GM23248 (cell line): ENCODE measurements at regions not wholly inside any gene's neighbourhood (a gene's known extent, or its start where the extent isn't known, plus 50 kb on each side); places are given as distances from the start of the nearest gene placed in this dataset.

Experiments used
- DNase-seq: peaks from one replicate; pipeline ENCODE4 v3.0.0-alpha.2; 2015
- H2AFZ ChIP-seq: fragments of 200-600 bp; sonication (generic); 2 replicates; pipeline ENCODE4 v1.6.1; 2016; ENCODE audit warnings: antibody characterized with exemption
- H3F3A ChIP-seq: fragments of 200-600 bp; sonication (generic); 2 replicates; pipeline ENCODE4 v1.6.1; 2016; ENCODE audit warnings: mild to moderate bottlenecking, antibody characterized with exemption, mixed run types; ENCODE audit not compliant: insufficient read depth
- H3K27ac ChIP-seq: fragments of 200-600 bp; sonication (generic); 2 replicates; pipeline ENCODE4 v1.5.1; 2016; ENCODE audit warnings: mild to moderate bottlenecking
- H3K27me3 ChIP-seq: fragments of 200-600 bp; sonication (generic); replicated peaks from 2 replicates; pipeline ENCODE4 v1.6.1; 2016; ENCODE audit warnings: mild to moderate bottlenecking; ENCODE audit not compliant: insufficient read depth
- H3K36me3 ChIP-seq: fragments of 200-600 bp; sonication (generic); 2 replicates; pipeline ENCODE4 v1.6.1; 2016; ENCODE audit warnings: low read depth, mild to moderate bottlenecking
- H3K4me1 ChIP-seq: fragments of 200-600 bp; sonication (generic); 2 replicates; pipeline ENCODE4 v1.6.1; 2016; ENCODE audit warnings: mild to moderate bottlenecking; ENCODE audit not compliant: insufficient read depth
- H3K4me2 ChIP-seq: fragments of 200-600 bp; sonication (generic); one replicate; pipeline ENCODE4 v1.6.1; 2016; ENCODE audit warnings: mild to moderate bottlenecking; ENCODE audit not compliant: unreplicated experiment
- H3K4me3 ChIP-seq: fragments of 200-600 bp; sonication (generic); 2 replicates; pipeline ENCODE4 v1.5.1; 2016; ENCODE audit warnings: mild to moderate bottlenecking
- H3K79me2 ChIP-seq: fragments of 200-600 bp; sonication (generic); 2 replicates; pipeline ENCODE4 v1.6.1; 2016; ENCODE audit warnings: mild to moderate bottlenecking; ENCODE audit not compliant: insufficient read depth
- H3K9ac ChIP-seq: fragments of 200-600 bp; sonication (generic); 2 replicates; pipeline ENCODE4 v1.6.1; 2016; ENCODE audit warnings: mild to moderate bottlenecking
- H3K9me2 ChIP-seq: fragments of 200-600 bp; sonication (generic); 2 replicates; pipeline ENCODE4 v1.6.1; 2016; ENCODE audit warnings: mixed run types, mild to moderate bottlenecking, moderate library complexity; ENCODE audit not compliant: insufficient read depth
- H3K9me3 ChIP-seq: fragments of 200-600 bp; sonication (generic); one replicate; pipeline ENCODE4 v1.6.1; 2017; ENCODE audit warnings: low read depth
- H4K20me1 ChIP-seq: fragments of 200-600 bp; sonication (generic); 2 replicates; pipeline ENCODE4 v1.6.0; 2016; ENCODE audit not compliant: insufficient read depth
- EZH2 ChIP-seq: fragments of 200-600 bp; sonication (generic); IDR thresholded peaks from 2 replicates; pipeline ENCODE4 v1.6.1; 2018; ENCODE audit warnings: antibody characterized with exemption, mild to moderate bottlenecking; ENCODE audit not compliant: insufficient read depth, poor library complexity, severe bottlenecking
- EZH2phosphoT487 ChIP-seq: fragments of 200-600 bp; sonication (generic); IDR thresholded peaks from 2 replicates; pipeline ENCODE4 v1.6.1; 2018; ENCODE audit warnings: antibody characterized with exemption, moderate library complexity, mild to moderate bottlenecking, low read depth; ENCODE audit not compliant: insufficient read depth
- WGBS, 2 experiments: methylation state at CpG; one replicate each; pipeline ENCODE4 v1.1.6; 2015 to 2017; ENCODE audit warnings: low lambda C conversion rate in 2 of 2, low coverage in 1 of 2; ENCODE audit errors: missing lambda C conversion rate in 2 of 2; 5-methylcytosine and 5-hydroxymethylcytosine counted together
- in situ Hi-C: fragments of 300-500 bp; cut with MboI; formaldehyde crosslinking; loops from 2 replicates; pipeline ENCODE4 v1.15.0; 2020

GRCh38 chr11:112526699-112527416, 266.2 kb upstream of the PLET1 start:
- 0 out of 2 replicates have a peak overlapping the region, but pooled peaks have one; percentile 38 for H3K27ac ChIP-seq
- in situ Hi-C loops = no loop called here

DNA sequence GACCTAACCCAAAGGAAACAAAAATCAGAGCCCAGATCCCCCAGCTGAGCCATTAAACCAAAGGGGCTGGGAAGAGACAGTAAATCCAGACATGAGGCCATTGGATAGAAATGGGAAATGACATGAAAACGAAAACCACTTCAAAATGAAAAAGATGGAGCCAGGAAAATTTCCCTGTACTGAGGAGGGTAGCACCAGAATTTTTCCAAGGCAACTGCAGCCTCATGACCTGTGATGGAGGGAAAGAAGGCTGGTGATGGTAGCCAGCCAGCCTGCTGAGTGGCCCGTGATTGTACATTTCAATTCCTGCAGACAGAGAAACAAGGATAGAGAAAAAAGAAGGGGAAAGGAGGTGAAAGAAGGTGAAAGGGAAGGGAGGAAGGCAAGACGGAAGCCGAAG, 268.4 kb upstream of the PLET1 start:
- H4K20me1 ChIP-seq = no peaks in the 10 kb centered on the region
- H3K9ac ChIP-seq = no peak overlapping the region
- WGBS, 2 experiments = 71 to 72% methylated on average over 4 of the region's 4 CpGs
- peaks cover 15% of the 10 kb centered on the region for H3K27me3 ChIP-seq
- H3K79me2 ChIP-seq = no peaks in the 10 kb centered on the region
- DNase-seq = no peak
- no peak overlapping the region for H2AFZ ChIP-seq
- no peak overlapping the region for H3K4me3 ChIP-seq
- H3K9me2 ChIP-seq = no peaks in the 10 kb centered on the region
- no peaks in the 10 kb centered on the region for H3K36me3 ChIP-seq
- no peak overlapping the region for H3K27ac ChIP-seq
- peaks cover 16% of the 10 kb centered on the region; the same call in 1 of the 2 replicates for H3K4me1 ChIP-seq
- no peak for TF ChIP-seq EZH2phosphoT487
- no peak for TF ChIP-seq EZH2
- H3K9me3 ChIP-seq = no peaks in the 10 kb centered on the region
- no peaks in the 10 kb centered on the region for H3F3A ChIP-seq
- in situ Hi-C loops = no loop called here
- no peak overlapping the region for H3K4me2 ChIP-seq

More at GRCh38 chr11:112526699-112527416, 266.2 kb upstream of the PLET1 start:
- H3K4me2 ChIP-seq = no peak overlapping the region
- no peaks in the 10 kb centered on the region for H3K79me2 ChIP-seq
- peaks cover 26% of the 10 kb centered on the region for H3K4me1 ChIP-seq
- H3K36me3 ChIP-seq = no peaks in the 10 kb centered on the region
- TF ChIP-seq EZH2phosphoT487 = no peak
- TF ChIP-seq EZH2 = no peak
- WGBS, 2 experiments = 0% methylated on average over 2 of the region's 2 CpGs
- no peak overlapping the region for H3K4me3 ChIP-seq
- no peaks in the 10 kb centered on the region for H3F3A ChIP-seq
- no peaks in the 10 kb centered on the region for H3K9me3 ChIP-seq
- no peaks in the 10 kb centered on the region for H3K9me2 ChIP-seq
- H4K20me1 ChIP-seq = no peaks in the 10 kb centered on the region
- no peak overlapping the region for H2AFZ ChIP-seq
- DNase-seq = peak; percentile 68
- H3K27me3 ChIP-seq = peaks cover 15% of the 10 kb centered on the region
- no peak overlapping the region for H3K9ac ChIP-seq

DNA sequence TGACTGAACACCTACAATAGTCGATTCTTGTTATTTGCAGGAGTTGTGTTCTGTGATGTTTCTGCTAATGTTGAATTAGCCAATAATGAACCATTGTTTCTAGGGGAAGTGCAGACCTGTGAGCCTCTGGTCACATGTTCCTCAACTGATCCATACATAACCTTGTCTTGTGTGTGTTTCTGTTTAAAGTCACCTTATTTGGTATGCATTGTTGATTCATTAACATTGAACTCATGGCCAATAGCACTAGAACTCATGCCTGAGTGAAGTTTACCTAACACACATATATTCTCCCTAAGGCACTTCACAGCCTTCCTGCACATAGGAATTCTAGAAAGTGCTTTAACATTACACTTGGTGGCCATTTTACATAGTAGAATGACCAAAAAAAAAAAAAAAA, 271.8 kb upstream of the PLET1 start:
- in situ Hi-C loops = no loop called here
- Histone ChIP-seq H3K4me2 (no peak overlapping the region), H3K36me3 (no peaks in the 10 kb centered on the region), H3K9me3 (no peaks in the 10 kb centered on the region), H3F3A (no peaks in the 10 kb centered on the region), H3K4me1 (0 out of 2 replicates have a peak, but pooled peaks cover 2% of the 10 kb centered on the region), H3K79me2 (no peaks in the 10 kb centered on the region), H3K9me2 (no peaks in the 10 kb centered on the region), H3K27ac (no peak overlapping the region), H4K20me1 (no peaks in the 10 kb centered on the region), H3K9ac (no peak overlapping the region), H2AFZ (no peak overlapping the region), H3K27me3 (peaks cover 27% of the 10 kb centered on the region), H3K4me3 (no peak overlapping the region)
- WGBS, 2 experiments = 30 to 40% methylated on average over 1 of the region's 1 CpG
- TF ChIP-seq EZH2 (no peak), EZH2phosphoT487 (no peak)
- DNase-seq = no peak

GRCh38 chr11:112533682-112534081, 273.0 kb upstream of the PLET1 start:
- no peak for TF ChIP-seq EZH2phosphoT487
- TF ChIP-seq EZH2 = no peak
- Histone ChIP-seq H3K4me2 (no peak overlapping the region), H3K4me1 (no peaks in the 10 kb centered on the region), H3K9me2 (no peaks in the 10 kb centered on the region), H3K4me3 (no peak overlapping the region), H3K36me3 (no peaks in the 10 kb centered on the region), H3K9me3 (no peaks in the 10 kb centered on the region), H2AFZ (no peak overlapping the region), H3K27ac (no peak overlapping the region), H3K79me2 (no peaks in the 10 kb centered on the region), H3K9ac (no peak overlapping the region), H4K20me1 (no peaks in the 10 kb centered on the region), H3K27me3 (peaks cover 23% of the 10 kb centered on the region), H3F3A (no peaks in the 10 kb centered on the region)
- DNase-seq = no peak
- in situ Hi-C loops = no loop called here
